GM23338 (cell line): ENCODE measurements at regions not wholly inside any gene's neighbourhood (a gene's known extent, or its start where the extent isn't known, plus 50 kb on each side); places are given as distances from the start of the nearest gene placed in this dataset.

Experiments used
- CREB1 ChIP-seq: fragments of 250-450 bp; sonication (Bioruptor Pico); IDR thresholded peaks from 2 replicates; pipeline ENCODE4 v1.5.0; 2020; ENCODE audit warnings: low read depth, mild to moderate bottlenecking, moderate library complexity
- CTCF ChIP-seq, 2 experiments: fragments of 200-600 bp in 1 of 2; sonication (generic) in 1 of 2; conservative IDR thresholded peaks; 2 replicates each; pipeline versions ENCODE4 v1.5.1 to v1.6.1; 2016 to 2017; ENCODE audit warnings: antibody characterized with exemption in 2 of 2, low read depth in 2 of 2, mild to moderate bottlenecking in 2 of 2, moderate library complexity in 1 of 2
- EZH2 ChIP-seq: fragments of 200-600 bp; sonication (generic); IDR thresholded peaks from one replicate; pipeline ENCODE4 v1.8.0; 2017; ENCODE audit warnings: antibody characterized with exemption, mild to moderate bottlenecking, low read depth; ENCODE audit not compliant: unreplicated experiment
- EZH2phosphoT487 ChIP-seq: fragments of 200-600 bp; sonication (generic); IDR thresholded peaks from one replicate; pipeline ENCODE4 v1.8.1; 2018; ENCODE audit warnings: antibody characterized with exemption; ENCODE audit not compliant: unreplicated experiment
- JUNB ChIP-seq: IDR thresholded peaks from one replicate; pipeline ENCODE4 v1.6.1; 2016; ENCODE audit warnings: antibody characterized with exemption; ENCODE audit not compliant: unreplicated experiment
- NANOG ChIP-seq: IDR thresholded peaks from 2 replicates; pipeline ENCODE4 v1.6.1; 2016; ENCODE audit warnings: antibody characterized with exemption, borderline replicate concordance
- POLR2AphosphoS5 ChIP-seq: IDR thresholded peaks from 2 replicates; pipeline ENCODE4 v1.6.1; 2016; ENCODE audit warnings: antibody characterized with exemption, low read depth
- REST ChIP-seq: IDR thresholded peaks from one replicate; pipeline ENCODE4 v1.6.1; 2018; ENCODE audit warnings: antibody characterized with exemption; ENCODE audit not compliant: unreplicated experiment
- STAT1 ChIP-seq: IDR thresholded peaks from one replicate; pipeline ENCODE4 v1.6.1; 2016; ENCODE audit warnings: antibody characterized with exemption; ENCODE audit not compliant: unreplicated experiment
- ZNF114 ChIP-seq: fragments of 250-450 bp; sonication (Bioruptor Pico); IDR thresholded peaks from 2 replicates; pipeline ENCODE4 v1.5.0; 2020; ENCODE audit warnings: mild to moderate bottlenecking, moderate library complexity
- ZNF331 ChIP-seq: fragments of 250-450 bp; sonication (Bioruptor Pico); IDR thresholded peaks from 2 replicates; pipeline ENCODE4 v1.5.0; 2020; ENCODE audit warnings: low read depth, mild to moderate bottlenecking, moderate library complexity
- TF ChIP-seq, protein P1 (sequence below): IDR thresholded peaks from 2 replicates; pipeline ENCODE4 v1.6.1; 2016; ENCODE audit warnings: antibody characterized with exemption

DNA sequence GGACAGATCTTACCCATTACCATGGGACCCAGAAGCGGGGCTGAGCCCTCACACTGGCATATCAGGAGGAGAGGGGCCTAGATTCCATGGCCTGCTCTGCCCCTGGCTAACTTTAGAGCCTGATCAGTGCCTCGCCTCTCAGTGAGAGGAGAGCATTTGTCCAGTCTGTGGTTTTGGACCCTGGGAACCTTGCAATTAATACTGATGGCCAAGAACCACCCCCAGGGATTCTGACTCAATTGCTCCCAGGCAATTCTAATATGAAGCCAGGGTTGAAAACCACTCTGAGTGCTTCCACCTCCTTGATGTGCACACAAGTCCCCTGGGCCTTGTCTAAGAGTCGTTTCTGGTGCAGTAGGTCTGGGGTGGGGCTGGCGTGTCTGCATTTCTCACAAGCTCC, 67.7 kb downstream of the CALM1 start:
- TF ChIP-seq CTCF (conservative IDR thresholded peaks at IDR 0.05; ENCODE audit: low read depth in 2 of 2) = no peak
- no peak for TF ChIP-seq POLR2AphosphoS5
- no peak for TF ChIP-seq EZH2
- no peak for TF ChIP-seq STAT1
- TF ChIP-seq ZNF114 (CRISPR knock-in tag) = no peak
- no peak for TF ChIP-seq REST
- TF ChIP-seq JUNB = no peak
- TF ChIP-seq, protein P1, sequence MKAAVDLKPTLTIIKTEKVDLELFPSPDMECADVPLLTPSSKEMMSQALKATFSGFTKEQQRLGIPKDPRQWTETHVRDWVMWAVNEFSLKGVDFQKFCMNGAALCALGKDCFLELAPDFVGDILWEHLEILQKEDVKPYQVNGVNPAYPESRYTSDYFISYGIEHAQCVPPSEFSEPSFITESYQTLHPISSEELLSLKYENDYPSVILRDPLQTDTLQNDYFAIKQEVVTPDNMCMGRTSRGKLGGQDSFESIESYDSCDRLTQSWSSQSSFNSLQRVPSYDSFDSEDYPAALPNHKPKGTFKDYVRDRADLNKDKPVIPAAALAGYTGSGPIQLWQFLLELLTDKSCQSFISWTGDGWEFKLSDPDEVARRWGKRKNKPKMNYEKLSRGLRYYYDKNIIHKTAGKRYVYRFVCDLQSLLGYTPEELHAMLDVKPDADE = no peak
- TF ChIP-seq CREB1 (CRISPR knock-in tag) = no peak
- no peak for TF ChIP-seq EZH2phosphoT487
- TF ChIP-seq ZNF331 (CRISPR knock-in tag) = no peak
- TF ChIP-seq NANOG = no peak
